HG03571 (cell line): ENCODE measurements at regions not wholly inside any gene's neighbourhood (a gene's known extent, or its start where the extent isn't known, plus 50 kb on each side); places are given as distances from the start of the nearest gene placed in this dataset.

Source experiments
- ATAC-seq: cut with Tn5 transposase; IDR thresholded peaks from one replicate; pipeline ENCODE4 v1.9.1; 2021; ENCODE audit not compliant: unreplicated experiment

DNA sequence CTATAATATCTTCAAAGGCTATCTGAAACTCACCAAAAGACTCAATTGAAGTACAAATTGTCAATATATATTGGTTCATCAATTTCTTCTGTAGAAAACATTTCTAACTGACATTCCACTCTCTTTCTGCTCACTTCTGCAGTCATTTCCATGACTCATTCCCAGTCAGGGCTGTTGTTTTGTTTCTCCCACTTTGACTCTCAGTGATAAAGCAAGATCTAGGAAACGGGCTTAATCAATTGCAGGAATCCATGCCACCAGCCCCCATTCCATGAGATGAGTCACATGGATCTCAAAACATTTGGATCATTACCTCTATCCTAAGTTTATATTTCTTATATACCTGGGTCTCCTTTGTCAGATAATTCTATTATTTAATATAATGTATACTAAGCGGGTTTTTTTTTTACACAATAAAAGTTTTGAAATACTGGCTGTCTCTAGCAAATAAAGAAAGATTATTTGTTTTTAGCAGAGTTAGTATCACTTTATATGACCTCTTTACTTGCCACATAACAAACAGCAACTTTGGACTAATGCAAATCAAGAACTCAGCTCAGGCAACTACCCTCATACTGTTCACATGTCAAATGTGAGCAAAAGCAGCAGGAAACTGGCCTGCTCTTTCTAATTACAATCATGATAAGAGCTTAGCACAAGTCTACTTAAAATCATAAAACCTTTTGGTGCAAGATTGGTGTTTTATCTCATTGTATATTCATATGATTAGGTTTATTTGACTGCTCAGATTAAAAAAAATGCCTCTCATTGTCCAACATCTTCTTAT, 251.1 kb upstream of the PIK3C3 start:
- no peak for ATAC-seq

- no peak for ATAC-seq
Measured at GRCh38 chr18:41700416-41700815, 254.6 kb upstream of the PIK3C3 start.

GRCh38 chr18:41695441-41695840, 259.6 kb upstream of the PIK3C3 start:
- no peak for ATAC-seq

GRCh38 chr18:41693008-41693407, 262.0 kb upstream of the PIK3C3 start:
- ATAC-seq: no peak

DNA sequence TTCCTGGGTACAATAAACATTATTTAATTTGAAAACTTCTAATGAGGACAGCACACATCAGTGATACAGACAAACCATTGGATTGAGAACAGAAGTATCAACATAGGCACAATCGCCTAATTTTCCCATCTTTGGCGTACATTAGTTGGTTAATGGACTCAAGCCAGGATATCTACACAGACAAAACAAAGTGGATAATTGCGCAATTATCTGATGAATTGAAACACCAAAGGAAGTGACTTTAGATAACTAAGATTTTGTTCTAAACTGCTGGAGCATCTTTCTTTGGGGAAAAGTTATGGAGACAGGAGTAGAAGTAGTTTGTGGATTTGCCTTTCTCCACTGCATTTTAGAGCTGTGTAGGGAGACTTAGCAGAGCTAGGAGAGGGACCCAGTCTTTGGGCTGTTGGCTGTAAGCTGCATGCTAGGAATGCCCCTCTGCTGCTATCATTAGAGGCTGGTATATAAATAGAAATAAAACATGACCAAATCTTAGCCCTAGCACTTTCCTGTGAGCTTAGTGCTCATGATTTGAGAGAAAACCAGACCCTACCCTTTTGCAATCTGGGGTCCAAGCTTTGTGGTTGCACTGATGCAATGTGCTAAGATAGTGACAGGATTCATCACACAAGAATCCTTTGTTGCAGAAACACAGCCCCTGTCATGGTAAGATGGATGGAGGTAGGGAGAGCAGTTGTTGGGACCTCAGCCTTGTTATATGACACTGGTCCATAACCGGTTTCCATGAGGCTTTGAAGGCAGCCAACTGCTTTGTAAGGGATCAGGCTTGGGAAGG, 264.5 kb upstream of the PIK3C3 start:
- ATAC-seq: no peak

DNA sequence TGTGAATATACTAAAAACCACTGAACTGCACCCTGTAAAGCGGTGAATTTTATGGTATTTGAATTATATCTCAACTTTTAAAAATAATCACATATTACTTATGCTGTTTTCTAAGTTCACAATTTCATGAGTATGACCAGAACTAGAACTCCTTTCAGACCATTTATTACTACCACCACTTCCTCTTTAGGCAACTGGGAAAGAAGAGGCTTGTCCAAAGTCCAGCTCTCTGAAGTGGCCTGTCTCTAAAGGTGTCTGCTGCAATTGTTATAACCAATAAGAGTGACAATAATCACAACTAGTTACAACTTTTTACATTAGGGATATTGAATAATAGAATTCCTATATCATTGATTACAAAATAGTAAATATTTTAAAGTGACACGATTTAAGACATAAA, 267.9 kb upstream of the PIK3C3 start:
- ATAC-seq: no peak

DNA sequence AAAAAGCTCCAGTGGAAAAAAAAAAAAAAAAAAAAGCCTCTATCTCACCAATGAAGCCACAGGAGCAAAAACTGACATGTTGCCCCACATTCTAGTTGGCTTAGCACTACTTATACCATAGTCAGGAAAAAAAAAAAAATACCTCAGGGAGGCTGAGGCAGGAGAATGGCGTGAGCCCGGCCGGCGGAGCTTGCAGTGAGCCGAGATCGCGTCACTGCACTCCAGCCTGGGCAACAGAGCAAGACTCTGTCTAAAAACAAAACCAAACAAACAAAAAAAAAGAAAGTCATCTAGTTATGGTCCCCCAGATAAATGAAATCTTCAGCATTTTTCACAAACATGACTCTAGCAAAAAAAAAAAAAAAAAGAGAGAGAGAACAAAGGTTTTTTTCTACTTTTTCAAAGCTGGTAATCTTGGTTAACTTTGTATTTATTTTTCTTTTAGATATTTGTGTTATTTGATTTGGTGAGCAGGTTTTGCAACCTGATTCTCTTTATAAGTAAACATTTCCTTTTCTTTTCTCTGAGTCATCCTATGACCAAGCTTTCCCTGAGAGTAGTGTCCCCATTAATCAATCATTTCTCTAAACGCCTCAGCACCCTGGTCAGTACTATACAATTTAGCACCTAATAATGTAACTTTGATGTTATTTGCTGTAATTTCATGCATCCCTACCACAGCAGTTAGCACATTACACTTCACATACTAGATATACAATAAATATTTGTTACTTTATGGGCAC, 273.7 kb upstream of the PIK3C3 start:
- no peak for ATAC-seq

GRCh38 chr18:41674506-41674905, 280.5 kb upstream of the PIK3C3 start:
- no peak for ATAC-seq

- ATAC-seq: no peak
Measured at GRCh38 chr18:41666231-41666630, 288.8 kb upstream of the PIK3C3 start.

DNA sequence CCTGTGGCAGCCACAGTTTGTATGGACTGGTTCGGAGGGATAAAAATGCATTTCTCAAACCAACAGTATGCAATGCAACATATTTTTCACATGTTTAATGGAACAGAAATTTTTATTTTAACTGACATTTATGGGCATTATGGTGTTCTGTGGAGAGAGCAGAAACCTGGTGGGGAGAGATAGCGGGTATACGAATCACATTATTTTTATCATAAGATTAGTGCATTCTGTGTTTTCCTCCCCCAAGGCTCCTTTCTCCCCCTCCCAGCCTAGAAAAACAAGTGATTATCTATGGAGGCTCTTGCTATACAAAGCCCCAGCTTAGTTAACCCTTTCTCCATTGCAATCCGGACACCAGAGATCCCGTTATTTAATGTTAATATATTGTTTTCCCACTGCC, 289.8 kb upstream of the PIK3C3 start:
- no peak for ATAC-seq

DNA sequence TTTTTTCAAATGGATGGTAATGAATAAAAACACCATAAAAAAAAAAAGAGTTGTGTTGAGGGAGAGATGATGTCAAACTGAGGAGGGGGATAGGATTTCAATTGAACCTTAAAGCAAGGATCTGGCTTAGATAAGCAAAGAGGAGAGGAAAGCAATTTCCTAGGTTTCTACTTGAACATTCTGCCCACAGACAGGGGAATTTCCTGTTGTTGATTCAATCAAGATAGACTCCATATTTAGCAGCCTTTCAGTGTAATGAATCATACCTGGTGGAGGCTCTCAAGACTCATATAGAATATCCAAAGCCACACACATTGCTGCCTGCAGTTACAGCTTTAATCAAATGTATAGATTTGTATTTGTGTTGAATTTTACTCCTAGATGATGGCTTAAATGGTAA, 294.4 kb upstream of the PIK3C3 start:
- no peak for ATAC-seq

DNA sequence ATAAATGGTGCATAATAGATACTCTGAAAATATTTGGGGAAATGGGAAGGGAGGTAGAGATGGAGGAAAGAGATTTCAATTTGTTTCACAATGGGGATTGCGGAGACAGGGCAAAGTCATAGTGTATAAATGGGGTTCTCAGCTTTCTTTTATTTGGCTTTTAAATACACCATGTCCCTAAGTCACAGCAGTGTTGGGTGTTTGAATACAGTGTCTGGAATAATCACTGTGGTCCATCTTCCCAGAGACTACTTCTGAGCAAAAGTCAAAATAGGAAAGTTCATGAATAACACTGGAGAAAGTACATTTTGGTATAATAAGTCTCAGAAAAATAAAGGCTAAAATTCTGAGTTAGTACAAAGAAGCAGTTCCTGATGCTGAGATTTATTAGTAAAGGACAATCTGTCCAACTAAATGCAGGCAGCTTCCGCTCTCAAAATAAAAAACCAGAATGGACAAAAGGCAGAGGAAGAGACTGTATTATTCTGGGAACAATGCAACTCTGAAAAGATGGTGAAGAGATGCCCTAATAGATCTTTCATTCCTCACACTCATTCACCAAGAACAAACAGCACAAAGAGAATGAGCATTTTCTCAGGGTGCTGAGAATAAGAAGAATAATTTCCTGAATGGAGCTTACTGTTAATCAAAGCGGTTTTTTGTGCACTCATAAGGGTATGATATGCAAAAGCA, 295.4 kb upstream of the PIK3C3 start:
- ATAC-seq: no peak

GRCh38 chr18:41657189-41657588, 297.8 kb upstream of the PIK3C3 start:
- ATAC-seq: no peak

DNA sequence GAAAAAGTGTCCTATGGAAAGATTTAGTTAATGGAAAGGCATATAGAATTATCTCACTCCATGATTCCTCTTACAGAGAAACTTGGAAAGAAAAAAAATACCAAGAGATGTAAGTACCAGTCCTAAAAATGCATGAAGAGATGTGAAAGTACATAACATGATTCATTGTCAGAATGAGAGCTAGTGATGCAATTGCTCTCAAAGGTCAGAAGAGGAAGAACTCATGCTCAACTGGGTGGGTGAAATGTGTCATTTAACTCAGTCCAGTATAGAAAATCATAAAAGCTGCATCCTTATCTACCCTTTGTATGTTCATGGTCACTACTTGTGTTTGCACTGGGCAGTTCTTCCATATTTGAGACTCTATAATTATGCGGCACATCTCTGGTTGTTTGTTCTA, 300.0 kb upstream of the PIK3C3 start:
- ATAC-seq: no peak

GRCh38 chr18:41647914-41648313, 307.1 kb upstream of the PIK3C3 start:
- no peak for ATAC-seq

DNA sequence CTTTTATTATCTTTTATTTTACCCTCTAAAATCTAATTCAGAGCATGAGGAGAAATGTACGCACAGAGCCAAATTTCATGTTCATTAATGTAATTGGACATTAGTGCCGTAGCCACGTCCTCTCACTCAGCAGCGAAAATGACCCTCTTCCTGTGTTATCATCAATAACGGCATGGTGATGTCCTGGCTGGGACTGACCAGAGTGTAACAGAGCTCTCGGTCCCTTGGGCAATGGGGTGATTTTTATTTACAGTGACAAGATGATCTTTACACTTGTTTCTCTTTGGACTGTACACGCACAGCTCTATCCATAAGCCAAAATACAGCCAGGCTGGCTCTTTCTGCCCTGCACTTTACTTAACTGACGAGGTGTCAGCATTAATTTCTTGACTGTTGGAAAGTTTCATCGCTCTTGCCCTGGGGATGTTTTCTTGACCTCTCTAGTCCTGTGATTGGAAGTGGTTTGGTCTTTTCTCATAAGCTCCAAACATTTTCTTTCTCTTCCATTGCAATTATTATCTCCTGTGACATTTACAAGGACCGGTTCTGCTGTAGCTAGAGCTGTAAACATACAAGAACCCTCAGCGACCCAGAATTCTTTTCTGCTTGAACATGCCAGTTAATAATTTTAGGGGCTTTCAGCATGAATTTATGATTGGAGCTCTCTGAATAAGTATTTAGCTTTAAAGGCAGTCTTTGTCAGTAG, 308.0 kb upstream of the PIK3C3 start:
- no peak for ATAC-seq

- no peak for ATAC-seq
Measured at GRCh38 chr18:41645589-41646360, 309.3 kb upstream of the PIK3C3 start.

GRCh38 chr18:41644466-41644865, 310.6 kb upstream of the PIK3C3 start:
- ATAC-seq: no peak

DNA sequence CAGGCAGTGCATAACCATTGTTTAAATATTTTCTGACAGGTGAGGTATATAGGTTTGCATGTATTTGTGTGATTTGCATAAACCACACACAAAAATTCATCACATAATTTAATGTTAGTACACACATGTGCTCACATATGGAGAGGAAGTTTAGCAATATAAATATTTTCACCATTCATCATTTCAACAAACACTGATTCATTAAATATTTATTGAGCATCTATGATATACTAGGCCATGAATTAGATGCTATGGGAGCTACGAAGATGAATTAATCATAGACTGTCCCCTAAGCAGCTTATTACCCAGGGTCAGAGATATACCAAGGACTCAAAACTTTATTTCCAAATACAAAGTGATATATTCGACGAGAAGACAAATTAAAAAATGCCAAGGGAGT, 311.6 kb upstream of the PIK3C3 start:
- no peak for ATAC-seq

GRCh38 chr18:41642756-41643155, 312.3 kb upstream of the PIK3C3 start:
- ATAC-seq: no peak
